Stomach (tissue), 8 donors: ENCODE measurements at regions not wholly inside any gene's neighbourhood (a gene's known extent, or its start where the extent isn't known, plus 50 kb on each side); places are given as distances from the start of the nearest gene placed in this dataset.

Experiments used
- DNase-seq, 2 donors: peaks; one replicate each; pipeline versions ENCODE4 v3.0.0 to v3.0.0-alpha.2; 2013 to 2019
- H3K27ac ChIP-seq, 5 donors: fragments of 200-600 bp in 4 of 5; sonication (generic) in 4 of 5; one replicate each; pipeline ENCODE4 v1.5.1; 2013 to 2019; ENCODE audit warnings: mild to moderate bottlenecking in 1 of 5, moderate library complexity in 1 of 5
- H3K27me3 ChIP-seq, 3 donors: fragments of 200-600 bp; sonication (generic); one replicate each; pipeline ENCODE4 v1.5.1; 2017 to 2019; ENCODE audit warnings: mixed run types in 1 of 3
- H3K36me3 ChIP-seq, 4 donors: fragments of 200-600 bp; sonication (generic); 1 replicate in 3 of 4; 2 replicates in 1 of 4; pipeline ENCODE4 v1.5.1; 2016 to 2019
- H3K4me1 ChIP-seq, 4 donors: fragments of 200-600 bp; sonication (generic); one replicate each; pipeline ENCODE4 v1.5.1; 2016 to 2019
- H3K4me3 ChIP-seq, 4 donors: fragments of 200-600 bp; sonication (generic) in 3 of 4; one replicate each; pipeline ENCODE4 v1.5.1; 2016 to 2019; ENCODE audit warnings: mild to moderate bottlenecking in 1 of 4
- H3K9me3 ChIP-seq, 4 donors: fragments of 200-600 bp; sonication (generic); one replicate each; pipeline ENCODE4 v1.5.1; 2016 to 2019
- CTCF ChIP-seq, 7 experiments: fragments of 450-650 bp in 4 of 7; fragments of 200-600 bp in 3 of 7; sonication (generic) in 3 of 7; IDR thresholded peaks; one replicate each; pipeline ENCODE4 v1.5.1; 2016 to 2019; ENCODE audit warnings: antibody characterized with exemption in 7 of 7, control low read depth in 2 of 7, mild to moderate bottlenecking in 1 of 7
- EP300 ChIP-seq: sonication (generic); formaldehyde crosslinking; IDR thresholded peaks from one replicate; pipeline ENCODE4 v1.6.1; 2017; ENCODE audit warnings: antibody characterized with exemption
- POLR2A ChIP-seq, 4 donors: fragments of 450-650 bp; IDR thresholded peaks; one replicate each; pipeline ENCODE4 v1.6.1; 2016; ENCODE audit warnings: antibody characterized with exemption in 4 of 4, control low read depth in 2 of 4, mild to moderate bottlenecking in 1 of 4, moderate library complexity in 1 of 4
- POLR2AphosphoS5 ChIP-seq, 3 donors: sonication (generic); formaldehyde crosslinking; IDR thresholded peaks; one replicate each; pipeline ENCODE4 v1.6.1; 2016; ENCODE audit warnings: antibody characterized with exemption in 3 of 3
- WGBS, 5 donors: extraction: QIAGEN DNeasy Blood & Tissue Kit in 3 of 5; methylation state at CpG; one replicate each; pipeline versions ENCODE4 v1.1.5 to v1.1.7; 2013 to 2018; 5-methylcytosine and 5-hydroxymethylcytosine counted together
- intact Hi-C: fragments of 100-400 bp; cut with DNase I; formaldehyde crosslinking; loops from one replicate; pipeline ENCODE4 v1.15.1; 2023; ENCODE audit warnings: low total_unique reads
- donor health status: healthy with polysubstance abuse.
- donor health status: Bipolar disorder and iron deficiency.
- donor health status: healthy.

GRCh38 chr20:12345978-12346377 lies 428.3 kb downstream of the BTBD3 start:
- intact Hi-C loops, result no loop called here

GRCh38 chr20:12353842-12354241 lies 436.1 kb downstream of the BTBD3 start:
- H3K9me3 ChIP-seq, result peaks cover 0 to 8% (median 0%) of the 10 kb centered on the region in 4 donors
- 63 to 93% (median 68%) methylated on average over 2 of the region's 2 CpGs for WGBS, 5 donors
- H3K27me3 ChIP-seq, result no peaks in the 10 kb centered on the region
- H3K4me3 ChIP-seq, result no peak overlapping the region
- no peaks in the 10 kb centered on the region for H3K4me1 ChIP-seq
- no peak overlapping the region for H3K27ac ChIP-seq
- TF ChIP-seq POLR2A (IDR thresholded peaks at IDR 0.05) (no peak), CTCF (IDR thresholded peaks at IDR 0.05) (no peak), EP300 (no peak), POLR2AphosphoS5 (IDR thresholded peaks at IDR 0.05) (no peak)
- DNase-seq, result no peak
- intact Hi-C loops, result no loop called here
- no peaks in the 10 kb centered on the region for H3K36me3 ChIP-seq

More at GRCh38 chr20:12345978-12346377, 428.3 kb downstream of the BTBD3 start:
- Histone ChIP-seq H3K9me3 (no peaks in the 10 kb centered on the region), H3K27me3 (no peaks in the 10 kb centered on the region), H3K4me1 (no peaks in the 10 kb centered on the region), H3K36me3 (no peaks in the 10 kb centered on the region), H3K27ac (no peak overlapping the region), H3K4me3 (no peak overlapping the region)
- no peak for DNase-seq
- no peak for TF ChIP-seq POLR2AphosphoS5 (IDR thresholded peaks at IDR 0.05)
- no peak for TF ChIP-seq POLR2A (IDR thresholded peaks at IDR 0.05)
- TF ChIP-seq EP300, result no peak
- no peak for TF ChIP-seq CTCF (IDR thresholded peaks at IDR 0.05)
- 82 to 93% (median 89%) methylated on average over 2 of the region's 2 CpGs for WGBS, 5 donors

- Histone ChIP-seq H3K36me3 (no peaks in the 10 kb centered on the region), H3K27ac (no peak overlapping the region), H3K4me1 (no peaks in the 10 kb centered on the region), H3K27me3 (no peaks in the 10 kb centered on the region), H3K4me3 (no peak overlapping the region), H3K9me3 (peaks cover 0 to 8% (median 0%) of the 10 kb centered on the region in 4 donors)
- intact Hi-C loops, result no loop called here
- DNase-seq, result peak in 1 of 2 donors; percentile 9
- TF ChIP-seq CTCF (IDR thresholded peaks at IDR 0.05), result no peak
- TF ChIP-seq EP300, result no peak
- no peak for TF ChIP-seq POLR2AphosphoS5 (IDR thresholded peaks at IDR 0.05)
- 29 to 38% (median 33%) methylated on average over 1 of the region's 1 CpG for WGBS, 5 donors
Observed at GRCh38 chr20:12354725-12355124, 437.0 kb downstream of the BTBD3 start.

GRCh38 chr20:12355185-12355584 lies 437.5 kb downstream of the BTBD3 start:
- intact Hi-C loops, result no loop called here
- H3K36me3 ChIP-seq, result no peaks in the 10 kb centered on the region
- H3K4me3 ChIP-seq, result no peak overlapping the region
- peaks cover 0 to 8% (median 0%) of the 10 kb centered on the region in 4 donors for H3K9me3 ChIP-seq
- no peak for DNase-seq
- H3K27ac ChIP-seq, result no peak overlapping the region
- WGBS, 5 donors, result 78 to 92% (median 90%) methylated on average over 1 of the region's 1 CpG
- TF ChIP-seq POLR2AphosphoS5 (IDR thresholded peaks at IDR 0.05), result no peak
- TF ChIP-seq EP300, result no peak
- TF ChIP-seq POLR2A (IDR thresholded peaks at IDR 0.05), result no peak
- no peak for TF ChIP-seq CTCF (IDR thresholded peaks at IDR 0.05)
- no peaks in the 10 kb centered on the region for H3K27me3 ChIP-seq
- no peaks in the 10 kb centered on the region for H3K4me1 ChIP-seq
